ENCODE measurements at regions not wholly inside any gene's neighbourhood (a gene's known extent, or its start where the extent isn't known, plus 50 kb on each side); places are given as distances from the start of the nearest gene placed in this dataset.

- no peaks in the 10 kb centered on the region for H3K27me3 Mint-ChIP-seq
- no peaks in the 10 kb centered on the region for H3K36me3 Mint-ChIP-seq
- peaks cover 5 to 22% of the 10 kb centered on the region in 2 experiments for H3K9me3 ChIP-seq (ENCODE audit: control insufficient read depth in 2 of 2, low read length in 2 of 2)
- H3K4me1 Mint-ChIP-seq = no peaks in the 10 kb centered on the region
- H3K27ac ChIP-seq (ENCODE audit: insufficient read depth, low read length, poor library complexity, severe bottlenecking) = no peak overlapping the region
- no peak for ATAC-seq (ENCODE audit: low read depth in 2 of 2)
- no peak overlapping the region for H3K4me3 Mint-ChIP-seq
- H3K36me3 ChIP-seq (ENCODE audit: control insufficient read depth, insufficient read depth, low read length) = no peaks in the 10 kb centered on the region
- H3K4me3 ChIP-seq (ENCODE audit: low read depth, low read length) = no peak overlapping the region
- H3K9me3 Mint-ChIP-seq = peaks cover 0 to 26% (median 6%) of the 10 kb centered on the region in 7 donors
- H3K27ac Mint-ChIP-seq = no peak overlapping the region
- no peaks in the 10 kb centered on the region for H3K4me1 ChIP-seq (ENCODE audit: control insufficient read depth, insufficient read depth, low read length, poor library complexity, severe bottlenecking)
- no peaks in the 10 kb centered on the region for H3K27me3 ChIP-seq (ENCODE audit: control insufficient read depth, insufficient read depth, low read length)
- no peak for DNase-seq
Observed at GRCh38 chr16:61243954-61244353, 792.3 kb downstream of the CDH8 start.

- H3K27me3 Mint-ChIP-seq = no peaks in the 10 kb centered on the region
- no peak overlapping the region for H3K27ac Mint-ChIP-seq
- H3K4me1 Mint-ChIP-seq = no peaks in the 10 kb centered on the region
Observed at GRCh38 chr16:61237884-61238485, 798.3 kb downstream of the CDH8 start.

GRCh38 chr16:61233713-61234112 is 802.5 kb downstream of the CDH8 start:
- Histone ChIP-seq H3K27ac (ENCODE audit: insufficient read depth, low read length, poor library complexity, severe bottlenecking) (no peak overlapping the region), H3K4me1 (ENCODE audit: control insufficient read depth, insufficient read depth, low read length, poor library complexity, severe bottlenecking) (no peaks in the 10 kb centered on the region), H3K27me3 (ENCODE audit: control insufficient read depth, insufficient read depth, low read length) (no peaks in the 10 kb centered on the region), H3K36me3 (ENCODE audit: control insufficient read depth, insufficient read depth, low read length) (no peaks in the 10 kb centered on the region), H3K9me3 (ENCODE audit: control insufficient read depth in 2 of 2, low read length in 2 of 2) (peaks cover 0 to 4% of the 10 kb centered on the region in 2 experiments), H3K4me3 (ENCODE audit: low read depth, low read length) (no peak overlapping the region)
- no peak for DNase-seq
- H3K27me3 Mint-ChIP-seq = no peaks in the 10 kb centered on the region
- no peak overlapping the region for H3K4me3 Mint-ChIP-seq
- H3K4me1 Mint-ChIP-seq = no peaks in the 10 kb centered on the region
- no peak for ATAC-seq (ENCODE audit: low read depth in 2 of 2)
- peaks cover 0 to 32% (median 9%) of the 10 kb centered on the region in 7 donors for H3K9me3 Mint-ChIP-seq
- H3K36me3 Mint-ChIP-seq = no peaks in the 10 kb centered on the region
- no peak overlapping the region for H3K27ac Mint-ChIP-seq

More at GRCh38 chr16:61237884-61238485, 798.3 kb downstream of the CDH8 start:
- Mint-ChIP-seq H3K9me3 (peaks cover 0 to 21% (median 11%) of the 10 kb centered on the region in 7 donors), H3K4me3 (no peak overlapping the region), H3K36me3 (no peaks in the 10 kb centered on the region)
- H3K36me3 ChIP-seq (ENCODE audit: control insufficient read depth, insufficient read depth, low read length) = no peaks in the 10 kb centered on the region
- peaks cover 0 to 2% of the 10 kb centered on the region in 2 experiments for H3K9me3 ChIP-seq (ENCODE audit: control insufficient read depth in 2 of 2, low read length in 2 of 2)
- no peaks in the 10 kb centered on the region for H3K4me1 ChIP-seq (ENCODE audit: control insufficient read depth, insufficient read depth, low read length, poor library complexity, severe bottlenecking)
- no peaks in the 10 kb centered on the region for H3K27me3 ChIP-seq (ENCODE audit: control insufficient read depth, insufficient read depth, low read length)
- H3K27ac ChIP-seq (ENCODE audit: insufficient read depth, low read length, poor library complexity, severe bottlenecking) = no peak overlapping the region
- no peak overlapping the region for H3K4me3 ChIP-seq (ENCODE audit: low read depth, low read length)
- ATAC-seq (ENCODE audit: low read depth in 2 of 2) (no peak), DNase-seq (no peak)

GRCh38 chr16:61228371-61228770 is 807.9 kb downstream of the CDH8 start:
- no peaks in the 10 kb centered on the region for H3K4me1 Mint-ChIP-seq
- no peak for ATAC-seq (ENCODE audit: low read depth in 2 of 2)
- no peaks in the 10 kb centered on the region for H3K27me3 Mint-ChIP-seq
- no peaks in the 10 kb centered on the region for H3K27me3 ChIP-seq (ENCODE audit: control insufficient read depth, insufficient read depth, low read length)
- H3K27ac ChIP-seq (ENCODE audit: insufficient read depth, low read length, poor library complexity, severe bottlenecking) = no peak overlapping the region
- no peaks in the 10 kb centered on the region for H3K36me3 ChIP-seq (ENCODE audit: control insufficient read depth, insufficient read depth, low read length)
- peaks cover 2 to 31% (median 6%) of the 10 kb centered on the region in 7 donors for H3K9me3 Mint-ChIP-seq
- no peak for DNase-seq
- no peaks in the 10 kb centered on the region for H3K4me1 ChIP-seq (ENCODE audit: control insufficient read depth, insufficient read depth, low read length, poor library complexity, severe bottlenecking)
- no peaks in the 10 kb centered on the region for H3K36me3 Mint-ChIP-seq
- H3K4me3 Mint-ChIP-seq = no peak overlapping the region
- H3K9me3 ChIP-seq (ENCODE audit: control insufficient read depth in 2 of 2, low read length in 2 of 2) = peaks cover 2 to 4% of the 10 kb centered on the region in 2 experiments
- no peak overlapping the region for H3K27ac Mint-ChIP-seq
- no peak overlapping the region for H3K4me3 ChIP-seq (ENCODE audit: low read depth, low read length)

GRCh38 chr16:61215605-61216004 is 820.6 kb downstream of the CDH8 start:
- Histone ChIP-seq H3K27ac (ENCODE audit: insufficient read depth, low read length, poor library complexity, severe bottlenecking) (no peak overlapping the region), H3K27me3 (ENCODE audit: control insufficient read depth, insufficient read depth, low read length) (no peaks in the 10 kb centered on the region), H3K9me3 (ENCODE audit: control insufficient read depth in 2 of 2, low read length in 2 of 2) (peaks cover 0 to 5% of the 10 kb centered on the region in 2 experiments), H3K36me3 (ENCODE audit: control insufficient read depth, insufficient read depth, low read length) (no peaks in the 10 kb centered on the region), H3K4me1 (ENCODE audit: control insufficient read depth, insufficient read depth, low read length, poor library complexity, severe bottlenecking) (no peaks in the 10 kb centered on the region), H3K4me3 (ENCODE audit: low read depth, low read length) (no peak overlapping the region)
- Mint-ChIP-seq H3K4me3 (no peak overlapping the region), H3K4me1 (no peaks in the 10 kb centered on the region), H3K27ac (no peak overlapping the region), H3K9me3 (peaks cover 0 to 39% (median 5%) of the 10 kb centered on the region in 7 donors), H3K36me3 (no peaks in the 10 kb centered on the region), H3K27me3 (no peaks in the 10 kb centered on the region)
- no peak for DNase-seq
- ATAC-seq (ENCODE audit: low read depth in 2 of 2) = no peak

GRCh38 chr16:61214780-61215179 is 821.5 kb downstream of the CDH8 start:
- Mint-ChIP-seq H3K9me3 (peaks cover 0 to 48% (median 6%) of the 10 kb centered on the region in 7 donors), H3K36me3 (no peaks in the 10 kb centered on the region), H3K4me3 (no peak overlapping the region), H3K4me1 (no peaks in the 10 kb centered on the region), H3K27me3 (no peaks in the 10 kb centered on the region), H3K27ac (no peak overlapping the region)
- Histone ChIP-seq H3K27me3 (ENCODE audit: control insufficient read depth, insufficient read depth, low read length) (no peaks in the 10 kb centered on the region), H3K4me1 (ENCODE audit: control insufficient read depth, insufficient read depth, low read length, poor library complexity, severe bottlenecking) (no peaks in the 10 kb centered on the region), H3K36me3 (ENCODE audit: control insufficient read depth, insufficient read depth, low read length) (no peaks in the 10 kb centered on the region), H3K27ac (ENCODE audit: insufficient read depth, low read length, poor library complexity, severe bottlenecking) (no peak overlapping the region), H3K4me3 (ENCODE audit: low read depth, low read length) (no peak overlapping the region), H3K9me3 (ENCODE audit: control insufficient read depth in 2 of 2, low read length in 2 of 2) (peaks cover 0 to 5% of the 10 kb centered on the region in 2 experiments)
- ATAC-seq (ENCODE audit: low read depth in 2 of 2) (no peak), DNase-seq (no peak)

GRCh38 chr16:61210076-61210475 is 826.2 kb downstream of the CDH8 start:
- H3K4me1 ChIP-seq (ENCODE audit: control insufficient read depth, insufficient read depth, low read length, poor library complexity, severe bottlenecking) = no peaks in the 10 kb centered on the region
- Mint-ChIP-seq H3K4me3 (no peak overlapping the region), H3K27ac (no peak overlapping the region), H3K27me3 (no peaks in the 10 kb centered on the region), H3K36me3 (no peaks in the 10 kb centered on the region), H3K9me3 (peaks cover 4 to 63% (median 12%) of the 10 kb centered on the region in 7 donors), H3K4me1 (no peaks in the 10 kb centered on the region)
- no peak for ATAC-seq (ENCODE audit: low read depth in 2 of 2)
- no peak overlapping the region for H3K27ac ChIP-seq (ENCODE audit: insufficient read depth, low read length, poor library complexity, severe bottlenecking)
- DNase-seq = no peak
- no peak overlapping the region for H3K4me3 ChIP-seq (ENCODE audit: low read depth, low read length)
- no peaks in the 10 kb centered on the region for H3K36me3 ChIP-seq (ENCODE audit: control insufficient read depth, insufficient read depth, low read length)
- H3K9me3 ChIP-seq (ENCODE audit: control insufficient read depth in 2 of 2, low read length in 2 of 2) = peaks cover 3 to 5% of the 10 kb centered on the region in 2 experiments
- no peaks in the 10 kb centered on the region for H3K27me3 ChIP-seq (ENCODE audit: control insufficient read depth, insufficient read depth, low read length)

GRCh38 chr16:61195006-61195405 is 841.2 kb downstream of the CDH8 start:
- Histone ChIP-seq H3K4me3 (ENCODE audit: low read depth, low read length) (no peak overlapping the region), H3K36me3 (ENCODE audit: control insufficient read depth, insufficient read depth, low read length) (no peaks in the 10 kb centered on the region), H3K9me3 (ENCODE audit: control insufficient read depth in 2 of 2, low read length in 2 of 2) (peaks cover 4 to 7% of the 10 kb centered on the region in 2 experiments), H3K27me3 (ENCODE audit: control insufficient read depth, insufficient read depth, low read length) (no peaks in the 10 kb centered on the region), H3K4me1 (ENCODE audit: control insufficient read depth, insufficient read depth, low read length, poor library complexity, severe bottlenecking) (no peaks in the 10 kb centered on the region), H3K27ac (ENCODE audit: insufficient read depth, low read length, poor library complexity, severe bottlenecking) (no peak overlapping the region)
- no peak for ATAC-seq (ENCODE audit: low read depth in 2 of 2)
- H3K9me3 Mint-ChIP-seq = peaks cover 0 to 32% (median 14%) of the 10 kb centered on the region in 7 donors
- DNase-seq = no peak
- H3K36me3 Mint-ChIP-seq = no peaks in the 10 kb centered on the region
- H3K27me3 Mint-ChIP-seq = no peaks in the 10 kb centered on the region
- H3K4me1 Mint-ChIP-seq = no peaks in the 10 kb centered on the region
- H3K27ac Mint-ChIP-seq = no peak overlapping the region
- no peak overlapping the region for H3K4me3 Mint-ChIP-seq

All from CD4-positive, CD25-positive, alpha-beta regulatory T cell (primary cell).